H1 (cell line): ENCODE measurements at regions not wholly inside any gene's neighbourhood (a gene's known extent, or its start where the extent isn't known, plus 50 kb on each side); places are given as distances from the start of the nearest gene placed in this dataset.

Source experiments
- NANOG ChIP-seq: IDR thresholded peaks from 2 replicates; pipeline ENCODE4 v1.6.1; 2011; ENCODE audit warnings: low read length, low read depth, mild to moderate bottlenecking, inconsistent platforms; ENCODE audit not compliant: insufficient read depth, poor library complexity, severe bottlenecking
- RFX5 ChIP-seq: IDR thresholded peaks from 2 replicates; pipeline ENCODE4 v1.6.1; 2011; ENCODE audit warnings: low read depth, low read length, improper control_type of control experiment, borderline replicate concordance
- TBP ChIP-seq: IDR thresholded peaks from 2 replicates; pipeline ENCODE4 v1.6.1; 2011; ENCODE audit warnings: low read depth, low read length, improper control_type of control experiment

DNA sequence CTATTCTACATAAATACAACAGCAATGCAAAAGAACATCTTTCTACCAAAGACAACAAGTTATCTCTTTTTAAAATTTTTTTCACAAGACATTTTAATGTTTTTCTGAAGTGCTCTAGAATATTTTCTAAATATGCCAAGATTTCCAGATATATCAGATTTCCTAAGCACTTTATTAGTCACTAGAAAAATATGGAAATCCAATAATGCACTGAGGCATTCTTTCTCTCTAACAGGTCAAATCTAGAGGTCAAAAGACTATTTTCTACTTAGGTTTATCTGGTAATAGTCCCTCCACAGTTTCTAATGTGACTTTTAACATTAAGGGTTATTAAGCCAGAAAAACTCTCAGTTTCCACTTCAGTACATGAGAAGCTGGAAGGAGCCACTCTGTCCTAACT is 1041.2 kb upstream of the INTU start (continued):
- TF ChIP-seq RFX5 (no peak), NANOG (no peak), TBP (no peak)
